GM19099 (cell line): ENCODE measurements at regions not wholly inside any gene's neighbourhood (a gene's known extent, or its start where the extent isn't known, plus 50 kb on each side); places are given as distances from the start of the nearest gene placed in this dataset.

Experiments
- POLR2A ChIP-seq: IDR thresholded peaks from 3 replicates; pipeline ENCODE4 v1.6.1; 2011; ENCODE audit warnings: low read depth; ENCODE audit not compliant: insufficient read length; ENCODE audit errors: extremely low read depth

GRCh38 chr13:44044547-44045179 is 165.0 kb downstream of the LACC1 start:
- no peak for TF ChIP-seq POLR2A

- TF ChIP-seq POLR2A: no peak
These were observed 165.5 kb downstream of the LACC1 start for GRCh38 chr13:44045180-44045562.

GRCh38 chr13:44046428-44046827 is 166.7 kb downstream of the LACC1 start:
- no peak for TF ChIP-seq POLR2A

GRCh38 chr13:44048326-44048725 is 168.6 kb downstream of the LACC1 start:
- no peak for TF ChIP-seq POLR2A

- no peak for TF ChIP-seq POLR2A
These were observed 169.6 kb downstream of the LACC1 start for GRCh38 chr13:44049081-44049945.

- TF ChIP-seq POLR2A: no peak
These were observed 170.9 kb downstream of the LACC1 start for GRCh38 chr13:44050450-44051063.

GRCh38 chr13:44051405-44051804 is 171.7 kb downstream of the LACC1 start:
- no peak for TF ChIP-seq POLR2A

- TF ChIP-seq POLR2A: no peak
These were observed 172.4 kb downstream of the LACC1 start for GRCh38 chr13:44051918-44052675.

GRCh38 chr13:44052780-44053184 is 173.1 kb downstream of the LACC1 start:
- no peak for TF ChIP-seq POLR2A

GRCh38 chr13:44053208-44053607 is 173.5 kb downstream of the LACC1 start:
- TF ChIP-seq POLR2A: no peak

- TF ChIP-seq POLR2A: no peak
These were observed 174.8 kb downstream of the LACC1 start for GRCh38 chr13:44054525-44054924.

GRCh38 chr13:44058067-44058466 is 178.4 kb downstream of the LACC1 start:
- TF ChIP-seq POLR2A: no peak

GRCh38 chr13:44058624-44059215 is 179.0 kb downstream of the LACC1 start:
- no peak for TF ChIP-seq POLR2A

- no peak for TF ChIP-seq POLR2A
These were observed 182.2 kb downstream of the LACC1 start for GRCh38 chr13:44061876-44062275.

GRCh38 chr13:44063467-44063866 is 183.8 kb downstream of the LACC1 start:
- TF ChIP-seq POLR2A: no peak

GRCh38 chr13:44063881-44064280 is 184.2 kb downstream of the LACC1 start:
- TF ChIP-seq POLR2A: no peak

- TF ChIP-seq POLR2A: no peak
These were observed 184.7 kb downstream of the LACC1 start for GRCh38 chr13:44064357-44064756.
